Smooth muscle cell (in vitro differentiated cells): ENCODE measurements at regions not wholly inside any gene's neighbourhood (a gene's known extent, or its start where the extent isn't known, plus 50 kb on each side); places are given as distances from the start of the nearest gene placed in this dataset.
"Not testable (repeated sequence)": the region's sequence is repeated elsewhere in the genome, so short reads cannot be mapped to it uniquely, and the experiment has no call there.

Experiments used
- DNase-seq: peaks from one replicate; lab custom pipeline; 2025; ENCODE audit not compliant: unreplicated experiment; lab: John Stamatoyannopoulos, UW
- H2AFZ ChIP-seq: fragments of 200-600 bp; sonication (generic); 2 replicates; pipeline ENCODE4 v1.6.0; 2016; ENCODE audit warnings: antibody characterized with exemption, low read depth, mild to moderate bottlenecking
- H3F3A ChIP-seq: fragments of 200-600 bp; sonication (generic); 2 replicates; pipeline ENCODE4 v1.6.0; 2017; ENCODE audit warnings: antibody characterized with exemption, low read depth
- H3K27ac ChIP-seq: fragments of 200-600 bp; sonication (generic); 2 replicates; pipeline ENCODE4 v1.5.1; 2016; ENCODE audit warnings: low read depth, mild to moderate bottlenecking
- H3K27me3 ChIP-seq: fragments of 200-600 bp; sonication (generic); 2 replicates; pipeline ENCODE4 v1.6.1; 2016; ENCODE audit warnings: low read depth, mild to moderate bottlenecking
- H3K36me3 ChIP-seq: fragments of 200-600 bp; sonication (generic); 2 replicates; pipeline ENCODE4 v1.5.1; 2016; ENCODE audit warnings: low read depth
- H3K4me1 ChIP-seq: fragments of 200-600 bp; sonication (generic); 2 replicates; pipeline ENCODE4 v1.5.1; 2016; ENCODE audit warnings: low read depth
- H3K4me2 ChIP-seq: fragments of 200-600 bp; sonication (generic); 2 replicates; pipeline ENCODE4 v1.6.0; 2016; ENCODE audit warnings: mild to moderate bottlenecking
- H3K4me3 ChIP-seq: fragments of 200-600 bp; sonication (generic); 2 replicates; pipeline ENCODE4 v1.5.1; 2016; ENCODE audit warnings: mild to moderate bottlenecking
- H3K79me2 ChIP-seq: fragments of 200-600 bp; sonication (generic); 2 replicates; pipeline ENCODE4 v1.6.0; 2016; ENCODE audit warnings: low read depth, mild to moderate bottlenecking
- H3K9ac ChIP-seq: fragments of 200-600 bp; sonication (generic); 2 replicates; pipeline ENCODE4 v1.6.0; 2016; ENCODE audit warnings: low read depth
- H3K9me3 ChIP-seq: fragments of 200-600 bp; sonication (generic); replicated peaks from 2 replicates; pipeline ENCODE4 v1.5.1; 2016; ENCODE audit warnings: low read depth
- H4K20me1 ChIP-seq: fragments of 200-600 bp; sonication (generic); 2 replicates; pipeline ENCODE4 v1.6.0; 2016; ENCODE audit warnings: low read depth
- WGBS: methylation state at CpG from one replicate; pipeline ENCODE4 v1.1.7; 2016; ENCODE audit warnings: low lambda C conversion rate; 5-methylcytosine and 5-hydroxymethylcytosine counted together

DNA sequence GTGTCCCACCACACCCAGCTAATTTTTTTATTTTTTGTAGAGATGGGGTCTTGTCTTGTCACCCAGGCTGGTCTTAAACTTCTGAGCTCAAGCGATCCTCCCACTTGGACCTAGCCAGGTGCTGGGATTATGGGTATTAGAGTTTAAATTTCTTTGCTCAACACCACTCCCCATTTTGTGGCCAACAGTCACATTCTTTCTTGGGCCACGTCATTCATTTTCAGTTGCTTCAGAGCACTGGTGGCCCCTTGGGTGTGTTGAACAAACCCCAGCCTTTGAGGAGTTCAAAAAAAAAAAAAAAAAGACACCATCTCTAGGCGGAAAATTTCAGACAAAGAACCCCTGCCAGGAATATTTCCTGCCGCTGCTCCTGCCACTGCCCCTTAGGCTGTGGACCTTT, 77.0 kb downstream of the SPDYE17 start:
- DNase-seq, H4K20me1 ChIP-seq, H2AFZ ChIP-seq, H3K79me2 ChIP-seq, H3K9me3 ChIP-seq, H3K4me3 ChIP-seq, H3K27me3 ChIP-seq, H3K9ac ChIP-seq, H3F3A ChIP-seq, H3K4me2 ChIP-seq, H3K4me1 ChIP-seq, H3K27ac ChIP-seq, H3K36me3 ChIP-seq: not testable (repeated sequence)
- 41% methylated on average over 3 of the region's 4 CpGs for WGBS

DNA sequence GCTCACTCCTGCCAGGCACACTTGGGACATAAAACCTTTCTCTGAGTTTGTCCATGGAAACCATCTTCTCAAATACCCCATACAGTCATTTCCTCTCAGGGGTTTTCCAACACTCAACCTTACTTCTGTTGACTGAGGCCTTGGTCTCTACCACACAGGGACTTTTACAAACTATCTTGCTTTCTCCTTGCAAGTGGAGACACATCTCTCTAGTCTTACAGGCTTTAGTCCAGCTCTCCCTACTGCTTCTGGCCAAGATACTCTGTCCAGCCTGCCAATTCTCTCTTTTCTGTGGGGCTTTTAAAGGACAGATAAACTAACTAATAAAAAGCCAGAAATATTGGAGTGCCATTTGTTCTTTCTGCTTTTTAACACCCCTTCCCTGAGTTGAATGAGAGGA, 87.6 kb downstream of the SPDYE17 start:
- not testable (repeated sequence) for H3K4me3 ChIP-seq, DNase-seq, H3K79me2 ChIP-seq, H4K20me1 ChIP-seq, H3K36me3 ChIP-seq, H2AFZ ChIP-seq, H3K4me1 ChIP-seq, H3F3A ChIP-seq, H3K9ac ChIP-seq, H3K27ac ChIP-seq, H3K27me3 ChIP-seq, H3K4me2 ChIP-seq, H3K9me3 ChIP-seq

DNA sequence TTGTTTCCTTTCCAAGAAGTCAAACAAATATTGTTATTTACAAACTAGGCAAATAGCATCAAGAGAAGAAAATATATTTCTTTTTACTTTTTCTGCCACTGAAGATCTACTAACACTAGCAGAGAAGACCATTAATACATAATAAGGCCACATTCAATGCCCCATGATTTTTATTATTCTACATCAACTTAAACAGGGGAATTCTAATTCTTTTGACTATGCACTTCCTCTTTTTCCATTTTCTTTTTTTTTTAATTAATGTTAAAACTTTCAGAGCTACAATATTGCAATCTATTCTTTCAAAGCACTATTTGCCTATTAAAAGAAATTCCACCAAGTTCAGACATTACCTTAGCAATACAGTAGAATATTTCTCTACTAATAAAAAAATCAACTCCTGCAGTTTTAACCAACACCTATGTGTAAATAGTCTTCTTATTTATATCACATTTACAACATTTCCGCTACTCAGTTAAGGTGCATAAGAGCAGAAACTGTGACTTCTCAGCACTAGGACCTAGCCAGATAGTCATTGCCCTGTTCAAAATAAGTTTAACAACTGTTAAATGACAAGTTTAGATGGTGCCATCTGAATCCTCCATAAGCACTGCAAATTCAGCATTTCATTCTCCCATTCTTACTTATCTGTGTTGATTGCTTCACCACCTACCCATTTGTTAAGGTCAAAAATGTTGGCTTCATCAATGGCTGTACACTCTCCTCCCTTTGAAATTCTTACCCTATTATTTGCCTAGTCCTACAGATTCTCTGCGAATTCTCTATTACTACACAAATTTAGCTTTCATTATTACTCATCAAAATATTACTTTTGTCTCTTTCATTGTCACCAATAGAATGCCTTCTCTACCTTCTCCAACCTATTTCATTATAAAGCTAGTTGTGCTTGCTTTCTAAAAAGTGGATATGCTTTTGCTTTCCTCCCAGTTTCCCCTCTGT, 90.1 kb downstream of the SPDYE17 start:
- not testable (repeated sequence) for H3K9me3 ChIP-seq, H3K9ac ChIP-seq, H3K27me3 ChIP-seq, DNase-seq, H3K79me2 ChIP-seq, H3K27ac ChIP-seq, H3K36me3 ChIP-seq, H3K4me2 ChIP-seq, H2AFZ ChIP-seq, H4K20me1 ChIP-seq, H3F3A ChIP-seq, H3K4me3 ChIP-seq, H3K4me1 ChIP-seq
- 87% methylated on average over 2 of the region's 2 CpGs for WGBS

DNA sequence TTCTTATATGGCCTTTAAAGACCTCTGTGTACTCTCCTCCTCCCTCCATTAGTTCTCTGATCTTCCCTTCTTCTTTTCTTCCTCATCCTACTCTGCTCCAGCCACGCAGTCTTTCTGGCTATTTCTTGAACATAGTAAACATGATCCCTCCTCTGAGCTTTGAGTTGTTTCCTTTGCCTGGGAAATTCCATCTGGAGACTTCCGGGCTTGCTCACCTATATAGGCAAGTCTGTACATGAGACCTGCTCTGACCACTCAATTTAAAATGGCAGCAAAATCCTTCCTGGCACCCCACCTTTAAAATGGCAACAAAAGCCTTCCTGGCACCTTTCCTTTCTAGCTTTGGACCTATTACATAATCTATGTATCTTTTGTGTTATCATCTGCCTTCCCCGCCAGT, 94.4 kb downstream of the SPDYE17 start:
- not testable (repeated sequence) for H3K27ac ChIP-seq, H3K79me2 ChIP-seq

DNA sequence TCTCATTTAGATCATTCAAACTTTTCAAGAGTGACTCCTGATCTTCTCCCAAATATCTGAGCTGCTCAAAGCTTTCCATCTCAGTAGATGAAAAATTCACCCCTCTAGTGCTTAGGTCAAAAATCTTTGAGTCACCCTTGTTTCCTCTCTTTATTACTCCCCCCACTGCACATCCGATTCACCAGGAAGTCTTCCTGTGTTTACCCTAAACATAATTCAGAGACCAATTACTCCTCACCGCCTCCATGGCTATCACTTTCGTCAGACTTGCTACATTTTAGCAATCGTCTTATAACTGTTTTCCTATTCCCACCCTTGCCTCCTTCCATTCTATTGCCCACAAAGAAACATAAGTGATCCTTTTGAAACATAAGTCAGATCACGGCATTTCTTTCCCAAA, 94.8 kb downstream of the SPDYE17 start:
- not testable (repeated sequence) for H3K27me3 ChIP-seq, H3K4me3 ChIP-seq, H3K36me3 ChIP-seq, DNase-seq, H3K9ac ChIP-seq, H2AFZ ChIP-seq, H3F3A ChIP-seq, H3K79me2 ChIP-seq, H3K9me3 ChIP-seq, H3K4me2 ChIP-seq, H3K27ac ChIP-seq, H3K4me1 ChIP-seq, H4K20me1 ChIP-seq
- 89% methylated on average over 5 of the region's 5 CpGs for WGBS

More for the DNA sequence above, 94.4 kb downstream of the SPDYE17 start:
- WGBS: 90% methylated on average over 2 of the region's 3 CpGs
- not testable (repeated sequence) for H3K9ac ChIP-seq, DNase-seq, H2AFZ ChIP-seq, H4K20me1 ChIP-seq, H3K9me3 ChIP-seq, H3K4me3 ChIP-seq, H3F3A ChIP-seq, H3K27me3 ChIP-seq, H3K36me3 ChIP-seq, H3K4me2 ChIP-seq, H3K4me1 ChIP-seq

DNA sequence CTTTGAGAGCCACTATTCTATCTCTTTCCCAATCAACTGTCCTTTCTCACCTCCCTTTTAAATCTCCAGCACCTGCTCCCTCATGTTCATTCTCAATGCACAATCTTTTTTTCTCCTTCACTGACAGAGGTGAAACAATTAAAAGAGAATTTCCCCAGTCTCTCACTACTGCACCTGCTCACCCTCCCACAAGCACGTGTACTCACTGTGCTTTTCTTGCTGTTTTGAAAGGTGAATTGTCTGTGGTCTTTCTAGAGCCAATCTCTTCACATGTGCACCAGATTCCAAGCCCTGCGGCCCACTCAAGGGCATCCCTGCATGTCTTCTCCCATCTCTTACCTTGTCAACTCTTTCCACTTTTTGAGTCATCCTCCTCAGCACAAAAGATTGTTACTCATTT, 95.8 kb downstream of the SPDYE17 start:
- H3K9ac ChIP-seq, H3K4me1 ChIP-seq, H4K20me1 ChIP-seq, H3K27ac ChIP-seq, H3F3A ChIP-seq, H3K27me3 ChIP-seq, H3K36me3 ChIP-seq, H3K9me3 ChIP-seq, DNase-seq, H3K4me2 ChIP-seq, H3K4me3 ChIP-seq, H3K79me2 ChIP-seq, H2AFZ ChIP-seq: not testable (repeated sequence)
- 85% methylated on average over 2 of the region's 2 CpGs for WGBS

DNA sequence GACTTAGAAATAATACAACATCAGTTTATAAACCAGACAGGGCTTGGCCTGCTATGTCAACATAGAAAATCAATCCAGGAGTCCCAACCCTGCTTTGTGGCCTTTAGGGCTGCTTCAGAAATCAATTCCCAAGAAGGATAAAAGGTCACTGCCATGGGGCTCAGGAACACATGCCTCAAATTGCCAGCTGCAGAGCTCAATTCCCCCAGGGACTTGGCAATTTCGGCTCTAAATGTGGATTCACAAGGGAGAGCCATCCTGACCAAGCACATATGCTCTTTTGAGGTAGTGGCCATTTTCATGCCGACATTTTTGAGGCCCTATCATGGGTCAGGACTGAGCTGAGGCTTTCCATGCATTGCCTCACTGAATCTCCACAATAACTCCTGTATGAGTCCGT, 97.5 kb downstream of the SPDYE17 start:
- 92% methylated on average over 3 of the region's 3 CpGs for WGBS

DNA sequence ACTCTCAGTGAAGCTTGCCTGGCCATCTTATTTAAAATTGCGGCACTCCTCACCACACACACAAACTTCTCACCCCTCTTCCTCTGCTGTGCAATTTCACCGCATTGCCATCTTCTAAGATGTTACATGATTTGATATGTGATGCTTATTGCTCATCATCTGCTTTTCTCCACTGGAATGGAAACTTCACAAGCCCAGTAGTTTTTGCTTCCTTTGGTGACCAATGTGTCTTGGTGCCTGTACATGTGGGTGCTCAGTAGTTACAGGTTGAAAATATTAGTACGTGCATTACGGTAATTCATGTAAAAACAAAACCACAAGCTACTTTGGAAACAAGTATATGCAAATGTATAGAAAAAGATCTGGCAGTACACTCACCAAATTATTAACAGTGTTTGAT, 99.2 kb downstream of the SPDYE17 start:
- not testable (repeated sequence) for H3K4me1 ChIP-seq, H3F3A ChIP-seq, H3K27me3 ChIP-seq, H3K79me2 ChIP-seq, H3K9me3 ChIP-seq, H2AFZ ChIP-seq, H3K4me3 ChIP-seq, H3K4me2 ChIP-seq, H4K20me1 ChIP-seq, H3K36me3 ChIP-seq, DNase-seq, H3K9ac ChIP-seq, H3K27ac ChIP-seq
- 91% methylated on average over 4 of the region's 4 CpGs for WGBS

More for the DNA sequence above, 97.5 kb downstream of the SPDYE17 start:
- not testable (repeated sequence) for H3F3A ChIP-seq, H2AFZ ChIP-seq, H3K36me3 ChIP-seq, H3K9ac ChIP-seq, H3K79me2 ChIP-seq, H3K27ac ChIP-seq, H3K4me3 ChIP-seq, H3K27me3 ChIP-seq, DNase-seq, H3K9me3 ChIP-seq, H3K4me2 ChIP-seq, H4K20me1 ChIP-seq, H3K4me1 ChIP-seq
